Activated naive CD8-positive, alpha-beta T cell treated with anti-CD3 and anti-CD28 coated beads, Interleukin-2, amount 10 ng/mL, durations not matched to agents 7 days and 5 days (primary cell): ENCODE measurements at regions not wholly inside any gene's neighbourhood (a gene's known extent, or its start where the extent isn't known, plus 50 kb on each side); places are given as distances from the start of the nearest gene placed in this dataset.
"Not testable (repeated sequence)": the region's sequence is repeated elsewhere in the genome, so short reads cannot be mapped to it uniquely, and the experiment has no call there.

Experiments
- ATAC-seq: fragments of 150-1000 bp; cut with Tn5 transposase; one replicate; pipeline ENCODE4 v1.10.0; 2021; ENCODE audit warnings: low read depth, moderate library complexity
- POLR2A ChIA-PET: fragments of 350-600 bp; sonication (Branson Sonifier 250); formaldehyde crosslinking; loops from one replicate; lab custom pipeline; 2021; ENCODE audit warnings: antibody characterized with exemption; lab: Charles Lee
- DNase-seq: peaks from one replicate; pipeline ENCODE4 v3.0.0; 2021
- H3K27ac Mint-ChIP-seq: one replicate; pipeline ENCODE4 v1.8.0; 2022; ENCODE audit warnings: mild to moderate bottlenecking, mixed read lengths
- H3K27me3 Mint-ChIP-seq: one replicate; pipeline ENCODE4 v1.8.0; 2022; ENCODE audit warnings: mild to moderate bottlenecking, moderate library complexity, mixed read lengths
- H3K36me3 Mint-ChIP-seq: one replicate; pipeline ENCODE4 v1.8.0; 2021; ENCODE audit warnings: mild to moderate bottlenecking, mixed read lengths
- H3K4me1 Mint-ChIP-seq: one replicate; pipeline ENCODE4 v1.8.0; 2021; ENCODE audit warnings: mixed read lengths
- H3K4me3 Mint-ChIP-seq: one replicate; pipeline ENCODE4 v1.8.0; 2022; ENCODE audit warnings: mild to moderate bottlenecking, moderate library complexity, mixed read lengths
- H3K9me3 Mint-ChIP-seq: one replicate; pipeline ENCODE4 v1.8.0; 2021; ENCODE audit warnings: mixed read lengths

GRCh38 chr12:127797918-127798317, 469.1 kb upstream of the TMEM132C start:
- H3K4me3 Mint-ChIP-seq = no peak overlapping the region
- peaks cover 3% of the 10 kb centered on the region for H3K9me3 Mint-ChIP-seq
- H3K36me3 Mint-ChIP-seq = no peaks in the 10 kb centered on the region
- H3K27me3 Mint-ChIP-seq = no peaks in the 10 kb centered on the region
- POLR2A ChIA-PET = no interaction called here
- H3K27ac Mint-ChIP-seq = no peak overlapping the region
- no peaks in the 10 kb centered on the region for H3K4me1 Mint-ChIP-seq
- ATAC-seq (no peak), DNase-seq (no peak)

DNA sequence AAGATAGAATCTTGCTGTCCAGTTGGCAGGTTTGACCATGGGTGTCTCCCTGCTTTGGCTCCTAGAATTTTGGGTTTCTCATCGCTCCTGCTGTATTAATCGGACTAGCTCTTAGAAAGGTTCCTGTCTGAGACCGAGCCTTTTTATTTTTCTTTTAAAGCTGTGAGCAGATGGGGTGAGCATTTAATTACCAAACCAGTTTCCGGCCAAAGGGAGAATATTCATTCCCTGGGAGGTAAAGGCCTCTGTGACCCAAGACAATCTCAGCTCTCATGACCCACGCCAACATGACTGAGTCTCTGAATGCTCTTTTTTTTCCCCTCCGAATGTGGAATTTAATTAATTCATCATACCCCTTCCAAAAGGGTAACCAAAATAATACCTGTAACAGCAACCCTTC, 464.7 kb upstream of the TMEM132C start:
- peaks cover 3% of the 10 kb centered on the region for H3K9me3 Mint-ChIP-seq
- H3K4me1 Mint-ChIP-seq = no peaks in the 10 kb centered on the region
- DNase-seq = no peak
- no peak overlapping the region for H3K4me3 Mint-ChIP-seq
- POLR2A ChIA-PET = no interaction called here
- ATAC-seq = no peak
- H3K27ac Mint-ChIP-seq = no peak overlapping the region
- no peaks in the 10 kb centered on the region for H3K27me3 Mint-ChIP-seq
- H3K36me3 Mint-ChIP-seq = no peaks in the 10 kb centered on the region

GRCh38 chr12:127803545-127803944, 463.4 kb upstream of the TMEM132C start:
- Mint-ChIP-seq H3K27ac (no peak overlapping the region), H3K27me3 (no peaks in the 10 kb centered on the region), H3K36me3 (no peaks in the 10 kb centered on the region), H3K4me3 (no peak overlapping the region), H3K9me3 (peaks cover 3% of the 10 kb centered on the region), H3K4me1 (no peaks in the 10 kb centered on the region)
- POLR2A ChIA-PET = no interaction called here
- no peak for DNase-seq
- ATAC-seq = no peak

DNA sequence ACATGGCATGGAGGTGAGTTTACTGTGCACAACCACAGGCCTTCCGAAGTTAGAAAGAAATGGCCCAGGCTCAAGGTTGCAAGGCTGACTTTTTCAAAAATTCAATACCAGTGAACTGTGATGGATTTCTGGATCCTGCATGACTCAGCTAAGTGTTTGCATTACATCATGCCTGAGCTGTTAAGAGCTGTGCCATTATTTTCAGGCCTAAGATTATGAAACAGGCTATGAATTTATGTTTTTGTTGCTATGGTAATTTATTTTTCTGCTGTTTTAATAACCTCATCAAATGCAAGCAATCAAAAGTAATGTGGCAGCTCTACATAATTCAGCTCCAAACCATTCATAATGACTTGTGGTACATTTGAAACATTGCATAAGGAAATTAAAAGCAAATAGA, 457.7 kb upstream of the TMEM132C start:
- Mint-ChIP-seq H3K27me3 (no peaks in the 10 kb centered on the region), H3K9me3 (no peaks in the 10 kb centered on the region), H3K36me3 (no peaks in the 10 kb centered on the region), H3K4me1 (no peaks in the 10 kb centered on the region), H3K4me3 (no peak overlapping the region), H3K27ac (no peak overlapping the region)
- POLR2A ChIA-PET = no interaction called here
- ATAC-seq = no peak
- DNase-seq = no peak

DNA sequence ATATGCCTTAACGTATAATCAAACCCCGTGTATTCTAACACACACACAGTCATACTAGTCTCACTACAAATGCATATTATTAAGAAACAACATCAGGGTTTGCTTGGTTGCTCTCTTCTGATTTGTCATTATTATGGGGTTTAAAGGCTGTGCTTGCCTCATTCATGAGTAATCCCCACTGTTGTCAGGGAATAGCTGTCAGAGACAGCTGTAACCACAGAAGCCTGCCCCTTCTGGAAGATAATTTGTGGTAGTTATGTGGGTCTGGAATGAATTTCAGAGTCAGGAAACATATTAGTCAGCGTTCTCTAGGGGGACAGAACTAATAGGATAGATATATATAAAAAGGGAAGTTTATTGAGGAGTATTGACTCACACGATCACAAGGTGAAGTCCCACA, 456.9 kb upstream of the TMEM132C start:
- H3K4me3 Mint-ChIP-seq = no peak overlapping the region
- POLR2A ChIA-PET = no interaction called here
- no peak overlapping the region for H3K27ac Mint-ChIP-seq

DNA sequence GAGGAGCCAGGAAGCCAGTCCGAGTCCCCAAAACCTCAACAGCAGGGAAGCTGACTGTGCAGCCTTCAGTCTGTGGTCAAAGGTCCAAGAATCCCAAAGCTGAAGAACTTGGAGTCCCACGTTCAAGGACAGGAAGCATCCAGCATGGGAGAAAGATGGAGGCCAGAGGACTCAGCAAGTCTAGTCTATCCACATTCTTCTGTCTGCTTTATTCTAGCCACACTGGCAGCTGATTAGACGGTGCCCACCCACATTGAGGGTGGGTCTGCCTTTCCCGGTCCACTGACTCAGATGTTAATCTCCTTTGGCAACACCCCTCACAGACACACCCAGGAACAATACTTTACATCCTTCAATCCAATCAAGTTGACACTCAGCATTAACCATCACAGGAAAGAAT, 456.5 kb upstream of the TMEM132C start:
- H3K36me3 Mint-ChIP-seq, H3K4me1 Mint-ChIP-seq, H3K4me3 Mint-ChIP-seq, H3K27ac Mint-ChIP-seq, ATAC-seq, H3K9me3 Mint-ChIP-seq, POLR2A ChIA-PET, DNase-seq, H3K27me3 Mint-ChIP-seq: not testable (repeated sequence)

More for the DNA sequence above, 456.9 kb upstream of the TMEM132C start:
- DNase-seq (no peak), ATAC-seq (no peak)
- Mint-ChIP-seq H3K36me3 (no peaks in the 10 kb centered on the region), H3K27me3 (no peaks in the 10 kb centered on the region), H3K4me1 (no peaks in the 10 kb centered on the region), H3K9me3 (no peaks in the 10 kb centered on the region)

GRCh38 chr12:127811988-127812387, 455.0 kb upstream of the TMEM132C start:
- H3K36me3 Mint-ChIP-seq = no peaks in the 10 kb centered on the region
- no peak for ATAC-seq
- H3K27ac Mint-ChIP-seq = no peak overlapping the region
- H3K9me3 Mint-ChIP-seq = no peaks in the 10 kb centered on the region
- no peak for DNase-seq
- no peak overlapping the region for H3K4me3 Mint-ChIP-seq
- POLR2A ChIA-PET = no interaction called here
- no peaks in the 10 kb centered on the region for H3K27me3 Mint-ChIP-seq
- H3K4me1 Mint-ChIP-seq = no peaks in the 10 kb centered on the region

DNA sequence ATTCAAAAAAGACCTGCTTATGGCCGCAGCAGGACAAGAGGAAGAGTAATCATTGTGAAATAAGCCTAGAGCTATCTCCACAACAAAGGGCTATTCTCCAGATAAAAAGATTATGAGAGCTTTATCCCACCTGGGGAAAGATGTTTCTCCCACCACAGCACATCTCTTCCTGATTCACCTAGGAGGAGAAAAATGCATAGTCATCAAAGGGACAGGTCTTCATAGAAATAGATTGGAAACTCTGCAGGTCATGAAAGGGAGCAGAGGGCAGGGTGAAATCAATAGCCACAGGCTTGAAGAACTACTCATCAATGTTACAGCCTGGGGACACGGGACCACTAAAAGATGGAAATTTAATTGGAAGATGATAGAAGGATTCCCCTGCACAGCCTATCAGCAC, 453.8 kb upstream of the TMEM132C start:
- Mint-ChIP-seq H3K27me3 (no peaks in the 10 kb centered on the region), H3K36me3 (no peaks in the 10 kb centered on the region), H3K4me3 (no peak overlapping the region), H3K27ac (no peak overlapping the region), H3K4me1 (no peaks in the 10 kb centered on the region), H3K9me3 (no peaks in the 10 kb centered on the region)
- DNase-seq = no peak
- POLR2A ChIA-PET = no interaction called here
- no peak for ATAC-seq

DNA sequence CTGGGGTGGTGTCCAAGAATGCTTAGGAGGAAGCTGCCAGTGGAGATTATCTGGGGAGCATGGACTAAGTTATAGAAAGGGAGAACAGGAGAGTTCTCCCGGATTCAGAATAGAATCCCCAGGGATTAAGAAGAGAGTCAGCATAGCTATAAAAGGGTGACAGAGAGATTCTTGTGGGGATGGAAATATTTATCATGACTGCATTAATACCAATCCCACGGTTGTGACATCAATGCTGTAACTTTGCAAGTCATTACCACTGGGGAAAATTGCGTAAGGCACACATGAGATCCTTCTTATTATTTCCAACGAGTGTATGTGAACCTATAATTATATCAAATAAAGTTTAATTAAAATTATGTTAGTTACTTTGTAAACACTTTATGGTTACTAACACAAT, 447.9 kb upstream of the TMEM132C start:
- Mint-ChIP-seq H3K36me3 (no peaks in the 10 kb centered on the region), H3K4me1 (no peaks in the 10 kb centered on the region), H3K9me3 (peaks cover 2% of the 10 kb centered on the region), H3K27me3 (no peaks in the 10 kb centered on the region), H3K27ac (no peak overlapping the region), H3K4me3 (no peak overlapping the region)
- DNase-seq (no peak), ATAC-seq (no peak)
- POLR2A ChIA-PET = no interaction called here

DNA sequence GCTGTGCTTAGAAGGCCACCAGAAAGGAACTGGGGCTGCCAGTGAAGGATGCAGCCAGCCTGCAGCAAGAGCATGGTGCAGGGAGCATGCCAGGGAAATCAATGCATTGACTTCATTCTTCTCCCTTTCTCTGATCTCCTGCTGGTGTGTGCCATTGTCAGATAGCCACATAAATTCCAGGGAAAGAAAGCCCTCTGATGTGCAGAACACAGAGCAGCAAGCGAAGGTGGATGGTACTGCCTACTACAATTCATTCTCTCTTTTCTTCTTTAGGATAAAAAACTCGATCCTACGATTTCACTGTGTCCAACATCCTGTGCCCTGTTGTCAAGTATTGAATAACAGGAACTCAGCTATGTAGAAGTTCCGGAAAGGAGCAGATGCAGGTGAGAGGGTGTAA, 446.7 kb upstream of the TMEM132C start:
- H3K36me3 Mint-ChIP-seq = no peaks in the 10 kb centered on the region

DNA sequence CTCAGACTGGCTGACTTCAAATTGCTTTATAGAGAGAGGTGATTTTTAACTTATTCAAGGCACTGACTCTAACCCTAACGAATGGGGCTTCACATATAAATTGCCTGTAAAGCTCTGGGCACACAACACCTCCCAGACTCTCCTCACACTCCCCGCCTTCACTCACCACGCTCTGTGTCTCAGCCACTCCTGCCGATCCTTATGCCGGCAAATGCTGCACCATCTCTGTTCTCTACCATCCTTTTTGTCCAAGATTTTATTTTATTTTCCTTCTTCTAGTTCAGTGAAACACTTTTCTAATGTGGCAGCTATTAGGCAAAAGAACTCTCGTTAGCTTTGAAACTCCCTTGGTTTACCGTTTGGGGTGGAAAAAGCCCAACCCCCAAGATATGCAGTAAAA, 446.1 kb upstream of the TMEM132C start:
- Mint-ChIP-seq H3K4me1 (no peaks in the 10 kb centered on the region), H3K27ac (no peak overlapping the region), H3K36me3 (no peaks in the 10 kb centered on the region), H3K4me3 (no peak overlapping the region), H3K9me3 (peaks cover 6% of the 10 kb centered on the region), H3K27me3 (no peaks in the 10 kb centered on the region)
- POLR2A ChIA-PET = no interaction called here
- DNase-seq (no peak), ATAC-seq (no peak)

More for the DNA sequence above, 446.7 kb upstream of the TMEM132C start:
- no peak for DNase-seq
- no peaks in the 10 kb centered on the region for H3K4me1 Mint-ChIP-seq
- ATAC-seq = no peak
- peaks cover 6% of the 10 kb centered on the region for H3K9me3 Mint-ChIP-seq
- no peak overlapping the region for H3K27ac Mint-ChIP-seq
- no peak overlapping the region for H3K4me3 Mint-ChIP-seq
- no peaks in the 10 kb centered on the region for H3K27me3 Mint-ChIP-seq
- POLR2A ChIA-PET = no interaction called here

DNA sequence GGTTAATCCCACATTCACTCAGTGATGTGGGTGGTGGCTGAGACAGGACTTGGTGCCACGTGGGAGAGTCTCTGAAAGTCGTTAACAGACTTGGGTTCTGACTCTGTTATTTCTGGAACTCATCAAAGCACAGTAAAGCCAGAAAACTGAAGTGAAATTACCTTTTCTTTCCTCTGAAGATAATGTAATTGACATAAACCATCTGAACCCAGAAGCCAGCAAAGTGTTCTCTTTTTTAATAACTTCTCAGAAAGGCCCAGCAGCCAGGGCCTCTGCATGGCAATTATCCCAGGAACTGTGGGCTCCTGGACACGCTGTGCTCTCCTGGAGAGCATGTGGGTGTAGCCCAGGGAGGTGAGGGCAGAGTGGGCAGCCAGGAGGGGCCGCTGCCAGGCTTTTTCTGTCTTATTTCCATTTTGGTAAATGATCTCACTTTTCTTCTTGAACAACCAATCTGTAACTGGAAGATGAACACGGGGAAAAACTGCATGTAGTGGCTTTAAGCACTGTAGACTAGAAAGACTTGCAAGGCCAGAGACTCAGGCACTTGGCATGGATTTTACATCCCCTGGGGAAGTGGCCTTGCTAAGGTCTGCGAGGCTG, 444.1 kb upstream of the TMEM132C start:
- DNase-seq (no peak), ATAC-seq (no peak)
- POLR2A ChIA-PET = no interaction called here
- Mint-ChIP-seq H3K36me3 (no peaks in the 10 kb centered on the region), H3K27ac (no peak overlapping the region), H3K4me3 (no peak overlapping the region), H3K27me3 (no peaks in the 10 kb centered on the region), H3K4me1 (no peaks in the 10 kb centered on the region), H3K9me3 (peaks cover 6% of the 10 kb centered on the region)

GRCh38 chr12:127823801-127824200, 443.2 kb upstream of the TMEM132C start:
- ATAC-seq = no peak
- Mint-ChIP-seq H3K27me3 (no peaks in the 10 kb centered on the region), H3K36me3 (no peaks in the 10 kb centered on the region), H3K27ac (no peak overlapping the region), H3K9me3 (peaks cover 6% of the 10 kb centered on the region), H3K4me1 (no peaks in the 10 kb centered on the region), H3K4me3 (no peak overlapping the region)
- POLR2A ChIA-PET = no interaction called here
- no peak for DNase-seq

GRCh38 chr12:127829281-127830064, 437.5 kb upstream of the TMEM132C start:
- no peaks in the 10 kb centered on the region for H3K36me3 Mint-ChIP-seq
- no peaks in the 10 kb centered on the region for H3K4me1 Mint-ChIP-seq
- H3K4me3 Mint-ChIP-seq = no peak overlapping the region
- H3K27me3 Mint-ChIP-seq = no peaks in the 10 kb centered on the region
- H3K27ac Mint-ChIP-seq = no peak overlapping the region
- H3K9me3 Mint-ChIP-seq = peaks cover 5% of the 10 kb centered on the region
- no peak for DNase-seq
- POLR2A ChIA-PET = no interaction called here
- no peak for ATAC-seq
